ENCODE measurements at regions not wholly inside any gene's neighbourhood (a gene's known extent, or its start where the extent isn't known, plus 50 kb on each side); places are given as distances from the start of the nearest gene placed in this dataset.

GRCh38 chr1:84759756-84760155 is 69.5 kb upstream of the SSX2IP start:
- no peak for DNase-seq

GRCh38 chr1:84758968-84759491 is 68.8 kb upstream of the SSX2IP start:
- DNase-seq, result peak; percentile 12

DNA sequence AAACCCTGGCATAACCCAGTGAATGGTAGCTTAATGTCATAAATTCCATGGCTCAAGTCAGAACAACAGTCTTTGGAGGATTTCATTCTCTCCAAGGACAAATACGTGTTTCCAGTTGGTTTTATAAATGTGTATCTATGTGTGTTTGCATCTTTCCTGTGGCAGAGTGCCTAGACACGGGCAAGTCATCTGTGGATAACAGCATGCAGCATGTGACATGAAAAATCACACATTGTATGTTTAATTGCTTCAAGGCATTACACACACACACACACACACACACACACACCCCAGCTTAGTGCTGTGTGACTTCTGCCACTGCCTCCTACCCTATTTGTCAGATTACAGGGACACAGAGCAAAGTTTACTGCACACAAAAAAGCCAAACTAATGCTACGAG is 68.2 kb upstream of the SSX2IP start:
- no peak for DNase-seq

GRCh38 chr1:84757301-84757700 is 67.0 kb upstream of the SSX2IP start:
- DNase-seq, result no peak

DNA sequence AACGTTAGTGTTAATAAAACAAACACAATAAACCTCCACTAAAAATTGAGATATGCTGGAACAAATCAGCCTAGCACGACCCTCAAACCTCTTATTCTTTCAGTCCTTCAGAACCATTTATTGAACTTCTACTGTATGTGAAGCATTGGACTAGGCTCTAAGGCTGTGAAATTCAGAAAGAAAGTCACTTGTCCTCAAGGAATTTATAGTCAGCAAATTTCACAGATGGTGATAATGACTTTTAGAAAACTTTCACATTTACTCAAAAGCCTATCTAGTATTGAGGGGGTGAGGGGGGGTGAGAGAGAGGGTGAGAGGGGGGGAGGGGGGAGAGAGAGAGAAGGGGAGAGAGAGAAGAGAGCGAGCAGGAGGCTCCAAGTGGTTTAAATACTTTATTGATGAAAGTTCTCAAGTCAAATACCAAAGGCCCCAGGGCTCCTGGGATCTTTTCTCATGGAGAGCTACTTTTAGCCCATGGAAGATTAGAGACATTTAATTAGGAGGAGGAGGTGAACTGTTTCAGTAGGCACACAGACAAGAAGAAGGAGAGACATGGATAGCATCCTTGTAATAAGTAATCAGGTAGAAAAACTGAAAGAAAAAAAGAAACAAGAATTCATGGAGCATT is 66.3 kb upstream of the SSX2IP start:
- DNase-seq, result no peak

GRCh38 chr1:84756001-84756400 is 65.7 kb upstream of the SSX2IP start:
- no peak for DNase-seq

- no peak for DNase-seq
Measured at GRCh38 chr1:84755216-84755615, 65.0 kb upstream of the SSX2IP start.

GRCh38 chr1:84754386-84754703 is 64.1 kb upstream of the SSX2IP start:
- no peak for DNase-seq

- DNase-seq, result peak; percentile 80
Measured at GRCh38 chr1:84753516-84754385, 63.5 kb upstream of the SSX2IP start.

GRCh38 chr1:84750110-84750730 is 60.0 kb upstream of the SSX2IP start:
- no peak for DNase-seq

DNA sequence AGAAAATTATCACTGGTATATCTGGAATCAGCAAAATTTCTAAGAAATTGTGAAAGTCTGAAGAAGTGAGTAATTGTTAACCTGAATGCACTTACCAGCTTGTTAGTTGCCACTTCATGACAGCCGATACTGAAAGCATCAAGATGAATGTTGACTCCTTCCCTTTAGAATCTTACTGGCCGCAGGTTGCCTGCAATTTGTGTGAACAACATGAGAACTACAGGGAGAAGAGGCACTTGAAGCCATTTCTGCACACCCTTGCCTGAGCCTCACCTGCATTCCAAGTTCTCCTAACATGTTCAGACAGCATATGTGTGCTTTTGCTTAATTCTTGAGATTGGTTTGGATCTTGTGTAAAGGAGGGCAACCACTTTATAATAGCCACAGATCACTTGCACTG is 59.2 kb upstream of the SSX2IP start:
- peak; percentile 61 for DNase-seq

DNA sequence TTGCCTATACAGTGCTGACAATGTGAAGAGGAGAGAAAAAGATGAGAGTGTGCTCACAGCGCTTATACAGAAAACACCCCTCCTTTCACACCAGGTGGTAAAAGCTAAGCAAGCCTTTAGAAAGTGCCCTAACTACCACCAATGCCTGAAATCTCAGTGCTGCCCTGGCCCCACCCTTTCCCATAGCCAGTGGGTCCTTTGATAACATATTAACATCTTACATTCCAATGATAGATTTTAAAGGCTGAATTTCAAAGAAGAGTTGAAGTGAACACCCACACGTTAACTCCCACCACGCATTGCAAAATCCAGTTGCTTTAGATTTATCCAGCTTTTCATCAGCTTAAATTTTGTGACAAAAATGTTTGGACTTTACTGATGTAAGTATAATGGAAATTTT is 58.1 kb upstream of the SSX2IP start:
- DNase-seq, result no peak

GRCh38 chr1:84745857-84746256 is 55.6 kb upstream of the SSX2IP start:
- DNase-seq, result no peak

GRCh38 chr1:84743896-84744295 is 53.6 kb upstream of the SSX2IP start:
- DNase-seq, result no peak

- peak; percentile 68 for DNase-seq
Measured at GRCh38 chr1:84742653-84743052, 52.4 kb upstream of the SSX2IP start.

DNA sequence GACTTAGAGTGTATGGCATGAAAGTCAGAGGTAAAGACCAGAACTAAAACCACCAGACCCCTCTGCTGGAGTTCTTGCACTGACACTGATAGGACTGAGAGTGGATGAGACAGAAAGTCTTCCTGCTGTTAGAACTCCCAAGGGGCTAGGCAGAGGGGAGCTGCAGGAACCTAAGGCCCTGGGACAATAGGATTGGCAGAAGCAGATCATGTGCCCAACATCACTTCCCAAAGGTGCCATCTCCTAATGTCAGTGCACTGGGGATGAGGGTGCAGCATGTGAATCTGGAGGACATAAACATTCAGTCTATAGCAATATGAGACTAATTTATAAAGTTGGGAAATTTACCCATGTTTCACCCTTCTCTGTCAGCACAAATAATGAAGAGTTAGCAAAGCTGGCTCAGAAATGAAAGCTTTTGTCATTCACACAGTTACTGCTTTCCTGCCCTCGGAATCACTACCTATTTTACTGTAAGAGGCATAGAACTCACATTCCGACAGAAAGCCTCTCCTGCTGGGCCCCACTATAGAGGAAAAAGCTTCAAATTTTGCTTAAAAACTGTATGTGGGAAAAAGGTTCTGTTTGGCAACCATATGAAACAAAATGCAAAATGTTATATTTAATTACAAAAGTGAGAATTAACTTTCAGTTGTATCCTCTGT is 49.9 kb upstream of the SSX2IP start:
- DNase-seq, result no peak
